C1 segment of cervical spinal cord (tissue), 14 donors: ENCODE measurements at regions not wholly inside any gene's neighbourhood (a gene's known extent, or its start where the extent isn't known, plus 50 kb on each side); places are given as distances from the start of the nearest gene placed in this dataset.
A peak's percentile ranks its signal among the peaks of the same experiment; 100 is the strongest.

Experiments
- DNase-seq, 14 donors: peaks; one replicate each; lab custom pipeline; 2025; lab: John Stamatoyannopoulos, UW

- peak in 7 of 14 donors; percentile 32 to 82 (median 46) for DNase-seq
Measured at GRCh38 chr17:17416400-17417360, 60.1 kb upstream of the MED9 start.

DNA sequence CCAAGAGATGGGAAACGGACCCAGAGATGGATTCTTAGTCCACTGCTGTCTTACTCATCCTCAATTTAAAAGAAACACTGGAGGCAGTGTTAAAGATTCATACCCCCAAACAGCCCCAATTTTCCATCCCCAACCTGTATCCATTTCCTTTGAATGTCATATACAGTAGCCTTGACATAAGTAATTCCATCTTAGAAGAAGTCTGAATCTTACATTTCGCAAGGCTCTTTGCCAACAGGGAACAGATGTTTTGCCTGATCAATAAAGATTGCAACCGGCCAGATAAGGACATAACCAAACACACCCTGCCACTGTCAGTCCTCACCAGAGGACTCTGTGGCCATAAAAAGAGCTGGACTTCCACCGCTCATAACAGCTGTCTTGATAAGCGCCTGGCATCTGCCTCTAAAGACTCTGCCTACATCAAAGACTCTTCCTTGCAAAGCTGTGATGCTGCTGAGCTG lies 59.0 kb upstream of the MED9 start:
- DNase-seq, result no peak

- no peak for DNase-seq
Measured at GRCh38 chr17:17419166-17419565, 57.6 kb upstream of the MED9 start.

DNA sequence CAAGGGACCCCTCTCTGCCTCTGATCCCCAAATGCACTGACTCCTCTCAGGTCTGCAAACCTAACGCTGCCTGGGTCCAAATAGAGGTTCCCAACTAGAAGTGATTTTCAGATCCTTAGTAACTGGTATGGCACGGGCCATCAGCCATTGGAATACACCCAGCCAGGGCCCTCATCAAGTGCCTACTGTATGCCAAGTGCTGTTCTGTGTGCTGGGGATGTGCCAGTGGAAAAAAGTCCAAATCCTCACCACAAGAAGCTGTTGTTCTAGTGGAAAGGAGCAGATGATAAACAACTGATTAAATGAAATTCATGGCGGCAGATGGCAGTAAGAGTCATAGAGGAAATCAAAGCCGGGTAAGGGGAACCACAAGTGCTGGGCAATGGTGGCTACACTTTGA lies 57.2 kb upstream of the MED9 start:
- peak in 8 of 14 donors; percentile 13 to 48 (median 35) for DNase-seq

DNA sequence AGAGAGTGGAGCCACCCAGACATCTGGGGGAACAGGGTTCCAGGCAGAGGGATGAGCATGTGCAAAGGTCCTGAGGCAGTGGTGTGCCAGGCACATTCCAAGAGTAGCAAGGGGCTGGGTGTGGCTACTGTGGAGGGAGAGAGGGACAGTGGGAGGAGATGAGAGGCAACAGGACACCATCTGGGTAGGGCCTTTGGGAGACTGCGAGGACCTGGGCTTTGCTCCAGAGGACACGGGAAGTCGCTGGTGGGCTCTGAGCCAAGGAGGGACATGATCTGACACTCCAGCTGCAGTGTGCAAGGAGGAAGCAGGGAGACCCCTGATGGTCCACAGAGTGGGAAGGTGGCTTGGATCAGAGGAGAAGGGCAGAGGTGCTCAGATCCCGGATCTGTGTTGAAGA lies 56.7 kb upstream of the MED9 start:
- DNase-seq, result no peak

DNA sequence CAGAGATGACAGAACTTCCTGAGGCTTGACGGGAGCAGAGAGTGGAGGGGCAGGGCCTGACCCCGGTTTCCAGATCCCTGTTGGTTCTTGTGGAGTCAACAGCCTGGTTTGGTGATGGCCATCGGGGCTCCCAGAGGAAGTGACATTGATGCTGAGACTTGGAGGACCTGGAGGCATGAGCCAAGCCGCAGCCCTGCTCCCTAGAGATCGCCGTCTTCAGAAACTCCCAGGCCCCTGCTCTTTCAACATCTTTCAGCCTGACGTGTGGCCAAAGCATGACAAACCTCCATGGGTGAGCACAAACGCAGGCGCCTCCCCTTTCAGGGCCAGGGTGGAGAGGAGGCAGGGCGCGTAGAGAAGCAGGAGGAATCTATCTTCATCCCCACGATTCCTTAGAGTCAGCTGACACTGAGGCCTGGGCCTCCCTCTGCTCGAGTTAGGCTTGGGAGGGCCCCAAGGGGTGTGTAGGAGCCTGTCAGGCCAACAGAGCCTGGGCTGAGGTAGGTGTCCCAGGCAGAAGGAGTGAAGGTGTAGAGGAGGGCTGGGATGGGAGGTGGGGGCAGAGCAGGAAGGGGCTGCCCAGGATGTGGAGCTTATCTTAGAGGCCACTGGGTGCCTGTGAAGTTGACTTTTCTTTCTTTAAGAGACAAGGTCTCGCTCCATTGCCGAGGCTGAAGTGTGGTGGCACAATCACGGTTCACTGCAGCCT lies 56.1 kb upstream of the MED9 start:
- no peak for DNase-seq

- DNase-seq, result no peak
Measured at GRCh38 chr17:17421346-17422216, 55.2 kb upstream of the MED9 start.

DNA sequence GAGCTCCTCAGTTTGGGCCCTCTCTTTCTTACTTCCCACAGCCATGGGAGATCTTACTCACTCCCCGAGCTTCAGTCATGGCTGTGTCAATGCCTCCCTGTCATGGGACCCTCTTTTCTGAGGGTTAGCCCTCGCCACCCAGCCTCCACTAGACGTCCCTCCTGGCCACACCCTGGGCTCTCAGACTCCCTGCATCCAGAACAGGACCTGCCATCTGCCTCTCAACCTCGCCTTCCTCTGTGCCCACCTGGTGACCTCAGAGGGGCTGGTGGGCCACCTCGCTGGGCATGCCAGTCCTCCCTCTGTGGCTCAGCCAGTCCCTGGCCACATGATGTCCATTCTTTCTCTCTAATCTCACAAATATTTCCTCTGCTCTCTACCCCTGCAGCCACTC lies 54.6 kb upstream of the MED9 start:
- DNase-seq, result no peak

- no peak for DNase-seq
Measured at GRCh38 chr17:17422641-17423040, 54.2 kb upstream of the MED9 start.

- DNase-seq, result no peak
Measured at GRCh38 chr17:17423656-17424055, 53.1 kb upstream of the MED9 start.

GRCh38 chr17:17424552-17424951 lies 52.2 kb upstream of the MED9 start:
- no peak for DNase-seq

- DNase-seq, result no peak
Measured at GRCh38 chr17:17425005-17425404, 51.8 kb upstream of the MED9 start.

- no peak for DNase-seq
Measured at GRCh38 chr17:17425591-17425990, 51.2 kb upstream of the MED9 start.

GRCh38 chr17:17426184-17426583 lies 50.6 kb upstream of the MED9 start:
- no peak for DNase-seq
